GM12878 (cell line): ENCODE measurements at regions not wholly inside any gene's neighbourhood (a gene's known extent, or its start where the extent isn't known, plus 50 kb on each side); places are given as distances from the start of the nearest gene placed in this dataset.
A peak's percentile ranks its signal among the peaks of the same experiment; 100 is the strongest.

Experiments
- ATAC-seq: fragments of 200-7000 bp; cut with Tn5 transposase; 3 replicates; pipeline ENCODE4 v1.9.1; 2020; ENCODE audit warnings: mild to moderate bottlenecking, moderate library complexity
- BruUV-seq: library from RNA; stranded (reverse); fragments of 400-500 nt; replicated peaks from 2 replicates; lab custom pipeline; 2021; lab: Mats Ljungman, UMichigan
- CTCF ChIA-PET: fragments of 300-600 bp; sonication (Branson Sonifier 250); formaldehyde crosslinking; extraction: SDS; loops from one replicate; lab custom pipeline; 2021; ENCODE audit warnings: inconsistent platforms; lab: Yijun Ruan, JAX
- POLR2A ChIA-PET: fragments of 350-600 bp; formaldehyde crosslinking; extraction: SDS; loops from one replicate; lab custom pipeline; 2021; ENCODE audit warnings: inconsistent platforms; lab: Charles Lee
- RAD21 ChIA-PET: fragments of 300-600 bp; sonication (Branson Sonifier 250); formaldehyde crosslinking; loops from one replicate; lab custom pipeline; 2023; ENCODE audit warnings: antibody characterized with exemption; ENCODE audit not compliant: unreplicated experiment; lab: Charles Lee
- SMC1A ChIA-PET: fragments of 300-600 bp; sonication (Branson Sonifier 250); formaldehyde crosslinking; loops from one replicate; lab custom pipeline; 2023; ENCODE audit not compliant: unreplicated experiment, uncharacterized antibody; lab: Charles Lee
- DNase-seq: peaks from one replicate; pipeline ENCODE4 v3.0.0-alpha.2; 2011; ENCODE audit warnings: low read depth, low spot score
- FAIRE-seq: peaks from 3 replicates; lab custom pipeline; 2011; peaks lifted over from hg19 to GRCh38; lab: Jason Lieb, UNC
- H2AFZ ChIP-seq: 2 replicates; pipeline ENCODE4 v1.6.0; 2011; ENCODE audit warnings: low read depth, low read length, control low read depth; ENCODE audit not compliant: control insufficient read depth
- H3K27ac ChIP-seq: 2 replicates; pipeline ENCODE4 v1.5.1; 2011; ENCODE audit warnings: control low read depth; ENCODE audit not compliant: control insufficient read depth, insufficient read depth
- H3K27me3 ChIP-seq, 2 experiments: replicated peaks in 1 of 2; 2 replicates each; pipeline versions ENCODE4 v1.6.0 to v1.6.1; 2011; ENCODE audit warnings: low read length in 1 of 2; ENCODE audit not compliant: control insufficient read depth in 2 of 2, insufficient read depth in 2 of 2
- H3K36me3 ChIP-seq, 2 experiments: 2 replicates each; pipeline ENCODE4 v1.5.1; 2011; ENCODE audit warnings: low read length in 1 of 2; ENCODE audit not compliant: control insufficient read depth in 2 of 2, insufficient read depth in 2 of 2
- H3K4me1 ChIP-seq: 2 replicates; pipeline ENCODE4 v1.6.1; 2011; ENCODE audit warnings: mild to moderate bottlenecking, low read length, moderate library complexity, mixed read lengths; ENCODE audit not compliant: control insufficient read depth, insufficient read depth
- H3K4me2 ChIP-seq: 2 replicates; pipeline ENCODE4 v1.6.0; 2011; ENCODE audit warnings: control low read depth; ENCODE audit not compliant: control insufficient read depth, insufficient read depth
- H3K4me3 ChIP-seq: fragments of 200-600 bp; sonication (generic); 2 replicates; pipeline ENCODE4 v1.5.1; 2016
- H3K79me2 ChIP-seq: 2 replicates; pipeline ENCODE4 v1.6.0; 2011; ENCODE audit warnings: low read length; ENCODE audit not compliant: control insufficient read depth, insufficient read depth
- H3K9ac ChIP-seq: 2 replicates; pipeline ENCODE4 v1.8.0; 2011; ENCODE audit warnings: low read length, control low read depth, mixed read lengths; ENCODE audit not compliant: control insufficient read depth, insufficient read depth
- H3K9me3 ChIP-seq: replicated peaks from 3 replicates; pipeline ENCODE4 v1.5.1; 2011; ENCODE audit warnings: mild to moderate bottlenecking, low read length; ENCODE audit not compliant: control insufficient read depth, insufficient read depth
- H4K20me1 ChIP-seq: 2 replicates; pipeline ENCODE4 v1.6.0; 2011; ENCODE audit not compliant: control insufficient read depth, insufficient read depth
- ELK1 ChIP-seq: IDR thresholded peaks from 2 replicates; pipeline ENCODE4 v1.6.1; 2012; ENCODE audit warnings: low read depth, low read length, improper control_type of control experiment
- IKZF1 ChIP-seq: fragments of 450-650 bp; conservative IDR thresholded peaks from 2 replicates; pipeline ENCODE4 v1.6.1; 2017; ENCODE audit warnings: antibody characterized with exemption, mild to moderate bottlenecking
- IKZF2 ChIP-seq, 2 experiments: fragments of 450-650 bp; IDR thresholded peaks; 2 replicates each; pipeline ENCODE4 v1.6.1; 2017; ENCODE audit warnings: mild to moderate bottlenecking in 2 of 2, moderate library complexity in 2 of 2
- MEF2A ChIP-seq: IDR thresholded peaks from 2 replicates; pipeline ENCODE4 v1.6.1; 2011; ENCODE audit warnings: low read depth, mild to moderate bottlenecking, low read length, moderate library complexity; ENCODE audit not compliant: insufficient read depth
- MTA2 ChIP-seq: fragments of 450-650 bp; IDR thresholded peaks from 2 replicates; pipeline ENCODE4 v1.6.1; 2016; ENCODE audit warnings: low read depth, mild to moderate bottlenecking, moderate library complexity
- NFYA ChIP-seq: IDR thresholded peaks from 2 replicates; pipeline ENCODE4 v1.6.1; 2011; ENCODE audit warnings: low read depth, mild to moderate bottlenecking, low read length, improper control_type of control experiment, borderline replicate concordance
- NR2F1 ChIP-seq: fragments of 450-650 bp; conservative IDR thresholded peaks from 2 replicates; pipeline ENCODE4 v1.6.1; 2017; ENCODE audit warnings: mild to moderate bottlenecking
- REST ChIP-seq: IDR thresholded peaks from 2 replicates; pipeline ENCODE4 v1.6.1; 2012; ENCODE audit warnings: mild to moderate bottlenecking, low read depth, low read length
- RUNX3 ChIP-seq: IDR thresholded peaks from 2 replicates; pipeline ENCODE4 v1.6.1; 2012; ENCODE audit warnings: low read length, inconsistent platforms
- SIX5 ChIP-seq: IDR thresholded peaks from 2 replicates; pipeline ENCODE4 v1.6.1; 2011; ENCODE audit warnings: mild to moderate bottlenecking, low read depth, low read length, moderate library complexity; ENCODE audit not compliant: severe bottlenecking
- SPI1 ChIP-seq: IDR thresholded peaks from 2 replicates; pipeline ENCODE4 v1.6.1; 2011; ENCODE audit warnings: low read depth, mild to moderate bottlenecking, low read length, moderate library complexity, borderline replicate concordance; ENCODE audit not compliant: insufficient read depth
- TBL1XR1 ChIP-seq: IDR thresholded peaks from 2 replicates; pipeline ENCODE4 v1.6.1; 2012; ENCODE audit warnings: low read depth, low read length, improper control_type of control experiment
- ZNF217 ChIP-seq: fragments of 450-650 bp; IDR thresholded peaks from 2 replicates; pipeline ENCODE4 v1.6.1; 2017; ENCODE audit warnings: antibody characterized with exemption, mild to moderate bottlenecking
- ZNF592 ChIP-seq: fragments of 450-650 bp; IDR thresholded peaks from 2 replicates; pipeline ENCODE4 v1.6.1; 2017; ENCODE audit warnings: mild to moderate bottlenecking, moderate library complexity
- WGBS: methylation state at CpG from one replicate; pipeline ENCODE4 v1.1.6; 2016; ENCODE audit warnings: low lambda C conversion rate; ENCODE audit not compliant: insufficient replicate concordance, insufficient coverage; ENCODE audit errors: missing lambda C conversion rate; 5-methylcytosine and 5-hydroxymethylcytosine counted together
- in situ Hi-C: fragments of 300-500 bp; cut with MboI; formaldehyde crosslinking; loops from 9 replicates; pipeline ENCODE4 v1.14.3; 2018; ENCODE audit warnings: mixed read lengths
- intact Hi-C: fragments of 100-400 bp; cut with micrococcal nuclease; formaldehyde crosslinking; loops from one replicate; pipeline ENCODE4 v1.14.2; 2022; ENCODE audit not compliant: unreplicated experiment

GRCh38 chr12:75774261-75775052 is 257.1 kb downstream of the PHLDA1 start:
- Histone ChIP-seq H3K9me3 (no peaks in the 10 kb centered on the region), H3K4me2 (0 out of 2 replicates have a peak overlapping the region, but pooled peaks have one; percentile 13), H3K9ac (no peak overlapping the region), H2AFZ (no peak overlapping the region), H3K36me3 (no peaks in the 10 kb centered on the region), H3K79me2 (no peaks in the 10 kb centered on the region), H4K20me1 (no peaks in the 10 kb centered on the region), H3K4me3 (no peak overlapping the region), H3K27me3 (no peaks in the 10 kb centered on the region), H3K4me1 (peaks cover 6% of the 10 kb centered on the region; the same call in 1 of the 2 replicates), H3K27ac (no peak overlapping the region)
- FAIRE-seq (no peak), ATAC-seq (peak; percentile 85), DNase-seq (no peak)
- ChIA-PET CTCF (interaction anchor here (0.9 to 1.5 kb wide), 7 partner anchors 9 to 247 kb away, joined by 3 to 7 read pairs (median 4); no protein-coding TSS in a partner anchor), SMC1A (interaction anchor here (0.5 to 2.8 kb wide), 17 partner anchors 9 to 258 kb away, joined by 3 to 21 read pairs (median 4); partner anchors contain the start of gene PHLDA1), RAD21 (interaction anchor here (0.7 to 1.5 kb wide), 9 partner anchors 9 to 262 kb away, joined by 3 to 7 read pairs (median 4); no protein-coding TSS in a partner anchor), POLR2A (interaction anchor here (0.6 to 1.0 kb wide), 2 partner anchors 11 to 267 kb away, joined by 3 to 4 read pairs; no protein-coding TSS in a partner anchor)
- intact Hi-C loops (loop anchor here (5.0 kb wide), 2 partner anchors 247 to 258 kb away; partner anchors contain the start of gene PHLDA1), in situ Hi-C loops (no loop called here)
- WGBS: 14% methylated on average over 2 of the region's 2 CpGs
- no TSS peak for BruUV-seq
- no peak for TF ChIP-seq SPI1
- no peak for TF ChIP-seq REST
- peak; percentile 28 to 41; a peak in 1 of 4 replicates for TF ChIP-seq IKZF2 (IDR thresholded peaks at IDR 0.05)
- no peak for TF ChIP-seq ZNF592
- 0 out of 2 replicates have a peak, but pooled peaks have one; percentile 45 for TF ChIP-seq MEF2A
- TF ChIP-seq MTA2: peak; percentile 72
- TF ChIP-seq IKZF1: peak; percentile 50
- TF ChIP-seq ELK1: no peak
- TF ChIP-seq TBL1XR1: no peak
- TF ChIP-seq NFYA: no peak
- peak; percentile 65 for TF ChIP-seq RUNX3
- TF ChIP-seq NR2F1: peak; percentile 93
- TF ChIP-seq ZNF217: peak; percentile 46; the same call in 1 of the 2 replicates
- no peak for TF ChIP-seq SIX5
